Tibial nerve (tissue), 3 donors: ENCODE measurements at regions not wholly inside any gene's neighbourhood (a gene's known extent, or its start where the extent isn't known, plus 50 kb on each side); places are given as distances from the start of the nearest gene placed in this dataset.

Experiments
- POLR2A ChIP-seq, 2 donors: fragments of 450-650 bp; IDR thresholded peaks; one replicate each; pipeline ENCODE4 v1.6.1; 2017; ENCODE audit warnings: antibody characterized with exemption in 2 of 2, mild to moderate bottlenecking in 2 of 2, moderate library complexity in 2 of 2
- TF ChIP-seq, protein P1 (sequence below), 5 experiments: fragments of 200-600 bp in 3 of 5; fragments of 450-650 bp in 2 of 5; sonication (generic) in 3 of 5; IDR thresholded peaks; one replicate each; pipeline ENCODE4 v1.5.1; 2016 to 2019; ENCODE audit warnings: antibody characterized with exemption in 5 of 5, mild to moderate bottlenecking in 3 of 5, moderate library complexity in 2 of 5

DNA sequence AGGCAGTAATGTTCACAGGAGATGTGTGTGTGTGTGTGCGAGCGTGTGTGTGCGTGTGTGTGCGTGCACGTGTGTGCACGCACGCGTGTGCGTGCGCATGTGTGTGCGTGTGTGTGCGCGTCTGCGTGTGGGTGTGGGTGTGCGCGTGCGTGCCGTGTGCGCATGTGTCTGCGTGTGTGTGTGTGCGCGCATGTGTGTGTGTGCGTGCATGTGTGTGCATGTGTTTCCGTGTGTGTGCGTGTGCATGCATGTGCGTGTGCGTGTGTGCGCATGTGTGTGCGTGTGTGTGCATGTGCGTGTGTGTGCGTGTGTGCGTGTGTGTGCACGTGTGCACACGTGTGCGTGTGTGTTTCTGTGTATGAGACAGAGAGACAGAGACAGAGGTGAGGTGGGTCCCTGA is 136.0 kb upstream of the CST7 start:
- TF ChIP-seq POLR2A (IDR thresholded peaks at IDR 0.05) = no peak
- TF ChIP-seq, protein P1, sequence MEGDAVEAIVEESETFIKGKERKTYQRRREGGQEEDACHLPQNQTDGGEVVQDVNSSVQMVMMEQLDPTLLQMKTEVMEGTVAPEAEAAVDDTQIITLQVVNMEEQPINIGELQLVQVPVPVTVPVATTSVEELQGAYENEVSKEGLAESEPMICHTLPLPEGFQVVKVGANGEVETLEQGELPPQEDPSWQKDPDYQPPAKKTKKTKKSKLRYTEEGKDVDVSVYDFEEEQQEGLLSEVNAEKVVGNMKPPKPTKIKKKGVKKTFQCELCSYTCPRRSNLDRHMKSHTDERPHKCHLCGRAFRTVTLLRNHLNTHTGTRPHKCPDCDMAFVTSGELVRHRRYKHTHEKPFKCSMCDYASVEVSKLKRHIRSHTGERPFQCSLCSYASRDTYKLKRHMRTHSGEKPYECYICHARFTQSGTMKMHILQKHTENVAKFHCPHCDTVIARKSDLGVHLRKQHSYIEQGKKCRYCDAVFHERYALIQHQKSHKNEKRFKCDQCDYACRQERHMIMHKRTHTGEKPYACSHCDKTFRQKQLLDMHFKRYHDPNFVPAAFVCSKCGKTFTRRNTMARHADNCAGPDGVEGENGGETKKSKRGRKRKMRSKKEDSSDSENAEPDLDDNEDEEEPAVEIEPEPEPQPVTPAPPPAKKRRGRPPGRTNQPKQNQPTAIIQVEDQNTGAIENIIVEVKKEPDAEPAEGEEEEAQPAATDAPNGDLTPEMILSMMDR (IDR thresholded peaks at IDR 0.05) = no peak
